GM23248 (cell line): ENCODE measurements at regions not wholly inside any gene's neighbourhood (a gene's known extent, or its start where the extent isn't known, plus 50 kb on each side); places are given as distances from the start of the nearest gene placed in this dataset.

Experiments
- DNase-seq: peaks from one replicate; pipeline ENCODE4 v3.0.0-alpha.2; 2015
- H2AFZ ChIP-seq: fragments of 200-600 bp; sonication (generic); 2 replicates; pipeline ENCODE4 v1.6.1; 2016; ENCODE audit warnings: antibody characterized with exemption
- H3F3A ChIP-seq: fragments of 200-600 bp; sonication (generic); 2 replicates; pipeline ENCODE4 v1.6.1; 2016; ENCODE audit warnings: mild to moderate bottlenecking, antibody characterized with exemption, mixed run types; ENCODE audit not compliant: insufficient read depth
- H3K27ac ChIP-seq: fragments of 200-600 bp; sonication (generic); 2 replicates; pipeline ENCODE4 v1.5.1; 2016; ENCODE audit warnings: mild to moderate bottlenecking
- H3K27me3 ChIP-seq: fragments of 200-600 bp; sonication (generic); replicated peaks from 2 replicates; pipeline ENCODE4 v1.6.1; 2016; ENCODE audit warnings: mild to moderate bottlenecking; ENCODE audit not compliant: insufficient read depth
- H3K36me3 ChIP-seq: fragments of 200-600 bp; sonication (generic); 2 replicates; pipeline ENCODE4 v1.6.1; 2016; ENCODE audit warnings: low read depth, mild to moderate bottlenecking
- H3K4me1 ChIP-seq: fragments of 200-600 bp; sonication (generic); 2 replicates; pipeline ENCODE4 v1.6.1; 2016; ENCODE audit warnings: mild to moderate bottlenecking; ENCODE audit not compliant: insufficient read depth
- H3K4me2 ChIP-seq: fragments of 200-600 bp; sonication (generic); one replicate; pipeline ENCODE4 v1.6.1; 2016; ENCODE audit warnings: mild to moderate bottlenecking; ENCODE audit not compliant: unreplicated experiment
- H3K4me3 ChIP-seq: fragments of 200-600 bp; sonication (generic); 2 replicates; pipeline ENCODE4 v1.5.1; 2016; ENCODE audit warnings: mild to moderate bottlenecking
- H3K79me2 ChIP-seq: fragments of 200-600 bp; sonication (generic); 2 replicates; pipeline ENCODE4 v1.6.1; 2016; ENCODE audit warnings: mild to moderate bottlenecking; ENCODE audit not compliant: insufficient read depth
- H3K9ac ChIP-seq: fragments of 200-600 bp; sonication (generic); 2 replicates; pipeline ENCODE4 v1.6.1; 2016; ENCODE audit warnings: mild to moderate bottlenecking
- H3K9me2 ChIP-seq: fragments of 200-600 bp; sonication (generic); 2 replicates; pipeline ENCODE4 v1.6.1; 2016; ENCODE audit warnings: mixed run types, mild to moderate bottlenecking, moderate library complexity; ENCODE audit not compliant: insufficient read depth
- H3K9me3 ChIP-seq: fragments of 200-600 bp; sonication (generic); one replicate; pipeline ENCODE4 v1.6.1; 2017; ENCODE audit warnings: low read depth
- H4K20me1 ChIP-seq: fragments of 200-600 bp; sonication (generic); 2 replicates; pipeline ENCODE4 v1.6.0; 2016; ENCODE audit not compliant: insufficient read depth
- EZH2 ChIP-seq: fragments of 200-600 bp; sonication (generic); IDR thresholded peaks from 2 replicates; pipeline ENCODE4 v1.6.1; 2018; ENCODE audit warnings: antibody characterized with exemption, mild to moderate bottlenecking; ENCODE audit not compliant: insufficient read depth, poor library complexity, severe bottlenecking
- EZH2phosphoT487 ChIP-seq: fragments of 200-600 bp; sonication (generic); IDR thresholded peaks from 2 replicates; pipeline ENCODE4 v1.6.1; 2018; ENCODE audit warnings: antibody characterized with exemption, moderate library complexity, mild to moderate bottlenecking, low read depth; ENCODE audit not compliant: insufficient read depth
- WGBS, 2 experiments: methylation state at CpG; one replicate each; pipeline ENCODE4 v1.1.6; 2015 to 2017; ENCODE audit warnings: low lambda C conversion rate in 2 of 2, low coverage in 1 of 2; ENCODE audit errors: missing lambda C conversion rate in 2 of 2; 5-methylcytosine and 5-hydroxymethylcytosine counted together
- in situ Hi-C: fragments of 300-500 bp; cut with MboI; formaldehyde crosslinking; loops from 2 replicates; pipeline ENCODE4 v1.15.0; 2020

DNA sequence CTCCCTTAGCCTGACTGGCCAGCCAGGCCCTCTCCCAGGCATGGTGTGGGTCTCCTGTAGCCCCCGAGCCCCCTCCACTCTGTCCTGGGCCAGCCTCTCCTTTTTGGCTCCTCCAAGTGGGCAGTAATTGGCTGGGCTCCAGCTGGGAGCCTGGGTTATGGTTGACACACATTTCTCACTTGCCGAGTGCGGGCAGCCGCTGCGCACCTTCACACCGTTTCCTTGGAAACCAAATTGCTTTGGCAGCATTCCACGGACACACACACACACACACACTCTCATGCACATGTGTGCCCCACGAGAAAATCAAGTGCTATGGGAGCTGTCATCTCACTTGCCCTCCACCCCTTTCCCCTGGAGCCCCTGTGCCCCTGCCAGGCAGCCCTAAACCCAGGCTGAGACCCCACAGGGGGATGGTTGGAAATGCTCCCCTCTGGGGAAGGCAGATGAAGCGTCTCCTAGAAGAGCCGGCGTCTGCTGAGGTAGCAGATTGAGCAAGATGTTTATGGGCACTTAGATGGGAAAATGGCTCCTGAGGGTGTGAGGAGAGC is 402.7 kb upstream of the TNRC6C start:
- Histone ChIP-seq H3K9me3 (no peaks in the 10 kb centered on the region), H4K20me1 (no peaks in the 10 kb centered on the region), H3K27me3 (peaks cover 46% of the 10 kb centered on the region), H3K36me3 (no peaks in the 10 kb centered on the region), H3K79me2 (no peaks in the 10 kb centered on the region), H3K9ac (no peak overlapping the region), H2AFZ (no peak overlapping the region), H3K9me2 (no peaks in the 10 kb centered on the region), H3K27ac (no peak overlapping the region), H3K4me1 (no peaks in the 10 kb centered on the region), H3F3A (no peaks in the 10 kb centered on the region), H3K4me2 (no peak overlapping the region), H3K4me3 (no peak overlapping the region)
- DNase-seq, result no peak
- TF ChIP-seq EZH2 (no peak), EZH2phosphoT487 (no peak)
- in situ Hi-C loops, result no loop called here
- 32 to 39% methylated on average over 10 to 11 of the region's 11 CpGs for WGBS, 2 experiments

DNA sequence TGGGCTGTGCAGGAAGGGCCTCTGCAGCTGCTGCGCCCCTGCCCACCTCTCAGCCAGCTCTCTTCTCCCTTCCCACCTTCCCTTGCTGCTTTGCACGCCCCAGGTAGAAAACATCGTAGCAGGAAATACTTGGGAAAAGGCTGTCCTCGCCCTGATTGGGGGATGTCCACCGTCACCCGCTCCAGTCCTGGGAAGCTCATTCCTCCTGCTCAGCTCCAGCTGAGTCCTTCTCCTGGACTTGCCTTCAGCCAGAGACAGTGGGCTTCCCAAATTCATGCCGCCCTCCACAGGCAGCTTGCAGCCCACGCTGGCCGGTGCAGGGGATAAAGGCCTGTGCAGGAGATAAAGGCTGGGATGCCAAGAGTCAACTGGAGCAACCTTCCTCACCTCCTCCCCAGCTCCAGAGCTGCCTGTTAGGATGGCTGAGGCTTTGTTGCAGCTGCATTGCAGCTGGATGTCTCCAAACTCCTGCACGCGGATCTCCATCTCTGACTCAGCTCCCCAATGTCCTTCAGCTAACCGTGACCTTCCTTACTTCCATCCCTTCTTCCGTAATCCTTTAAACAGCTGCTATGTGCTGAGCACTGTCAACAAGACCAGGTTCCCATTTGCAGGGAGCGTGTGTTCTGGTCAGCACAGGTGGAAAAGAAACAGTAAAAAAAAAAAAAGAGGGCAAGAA is 402.0 kb upstream of the TNRC6C start:
- no peak for DNase-seq
- no peaks in the 10 kb centered on the region for H3F3A ChIP-seq
- H3K79me2 ChIP-seq, result no peaks in the 10 kb centered on the region
- TF ChIP-seq EZH2phosphoT487 (no peak), EZH2 (no peak)
- no peak overlapping the region for H2AFZ ChIP-seq
- 46 to 47% methylated on average over 14 of the region's 14 CpGs for WGBS, 2 experiments
- no peaks in the 10 kb centered on the region for H4K20me1 ChIP-seq
- H3K27ac ChIP-seq, result no peak overlapping the region
- in situ Hi-C loops, result no loop called here
- no peaks in the 10 kb centered on the region for H3K36me3 ChIP-seq
- H3K4me3 ChIP-seq, result no peak overlapping the region
- peaks cover 41% of the 10 kb centered on the region for H3K27me3 ChIP-seq
- no peaks in the 10 kb centered on the region for H3K4me1 ChIP-seq
- H3K9me3 ChIP-seq, result no peaks in the 10 kb centered on the region
- H3K4me2 ChIP-seq, result no peak overlapping the region
- no peaks in the 10 kb centered on the region for H3K9me2 ChIP-seq
- H3K9ac ChIP-seq, result no peak overlapping the region

DNA sequence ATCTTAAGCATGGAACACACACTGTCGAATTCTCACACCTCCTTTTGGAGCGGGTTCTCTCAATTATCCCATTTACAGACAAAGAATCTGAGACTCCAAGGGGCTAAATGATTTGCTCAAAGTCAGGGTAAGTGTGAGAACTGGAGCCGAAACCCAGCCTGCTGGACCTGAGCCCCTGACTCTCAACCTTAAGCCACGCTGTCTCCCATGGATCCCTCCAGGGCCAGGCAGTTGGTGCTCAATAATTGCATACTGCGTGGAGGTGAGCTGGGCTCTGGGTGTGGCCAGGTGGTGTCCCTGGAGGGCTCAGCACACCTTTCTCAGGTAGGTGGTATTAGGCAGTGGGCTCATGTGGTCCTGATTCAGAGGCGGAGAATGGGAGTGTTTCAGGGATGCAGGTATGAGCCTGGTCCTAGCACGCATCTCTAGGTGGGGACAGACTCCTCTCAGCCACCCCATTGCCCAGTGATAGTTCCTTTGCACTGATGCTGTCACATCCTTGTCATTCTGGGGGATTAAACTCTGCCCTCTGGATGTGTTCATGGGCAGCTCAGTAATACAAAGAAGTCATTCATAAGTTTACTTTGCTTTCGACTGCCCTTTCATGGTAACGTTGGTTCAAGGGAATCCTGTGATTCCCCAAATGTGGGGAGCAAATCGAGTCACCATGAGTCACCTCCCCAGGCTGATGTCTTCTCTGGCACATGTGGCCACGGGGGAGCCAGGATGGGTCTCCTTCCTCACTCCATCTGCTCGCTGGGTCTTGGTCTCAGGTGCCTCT is 399.5 kb upstream of the TNRC6C start:
- H3K9ac ChIP-seq, result no peak overlapping the region
- H3K4me1 ChIP-seq, result no peaks in the 10 kb centered on the region
- DNase-seq, result no peak
- no peak overlapping the region for H3K4me3 ChIP-seq
- no peak overlapping the region for H2AFZ ChIP-seq
- no peaks in the 10 kb centered on the region for H3K9me3 ChIP-seq
- TF ChIP-seq EZH2 (no peak), EZH2phosphoT487 (no peak)
- H3F3A ChIP-seq, result no peaks in the 10 kb centered on the region
- in situ Hi-C loops, result no loop called here
- H3K79me2 ChIP-seq, result no peaks in the 10 kb centered on the region
- no peaks in the 10 kb centered on the region for H3K36me3 ChIP-seq
- H3K4me2 ChIP-seq, result no peak overlapping the region
- no peaks in the 10 kb centered on the region for H4K20me1 ChIP-seq
- WGBS, 2 experiments, result 80 to 81% methylated on average over 12 of the region's 12 CpGs
- H3K9me2 ChIP-seq, result no peaks in the 10 kb centered on the region
- no peak overlapping the region for H3K27ac ChIP-seq
- H3K27me3 ChIP-seq, result peaks cover 43% of the 10 kb centered on the region

DNA sequence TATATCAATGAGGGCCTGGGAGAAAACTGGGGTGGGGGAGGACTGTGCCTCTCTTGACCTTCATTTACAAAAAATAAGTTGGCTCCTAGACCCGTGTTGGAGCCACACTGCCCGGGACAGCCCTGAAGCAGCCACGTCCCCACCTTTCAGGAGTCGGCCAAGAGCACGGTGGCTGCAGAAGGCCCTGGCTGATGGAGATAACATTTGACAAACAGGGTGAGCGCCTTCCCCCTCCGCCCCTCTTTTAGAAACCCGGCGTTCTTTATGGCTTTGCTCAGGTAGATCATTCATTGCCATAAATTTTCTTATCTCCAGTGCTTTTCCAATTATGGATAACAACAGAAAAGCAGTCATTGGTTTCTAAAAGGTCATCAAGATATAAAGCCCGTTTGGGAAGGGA is 398.1 kb upstream of the TNRC6C start:
- H3F3A ChIP-seq, result no peaks in the 10 kb centered on the region
- H3K9ac ChIP-seq, result no peak overlapping the region
- H3K36me3 ChIP-seq, result no peaks in the 10 kb centered on the region
- H3K4me1 ChIP-seq, result no peaks in the 10 kb centered on the region
- no peak overlapping the region for H2AFZ ChIP-seq
- no peak for DNase-seq
- H3K27ac ChIP-seq, result no peak overlapping the region
- H3K9me3 ChIP-seq, result no peaks in the 10 kb centered on the region
- WGBS, 2 experiments, result 68 to 72% methylated on average over 10 of the region's 10 CpGs
- H3K4me2 ChIP-seq, result no peak overlapping the region
- H3K4me3 ChIP-seq, result no peak overlapping the region
- TF ChIP-seq EZH2, result no peak
- no peak for TF ChIP-seq EZH2phosphoT487
- peaks cover 43% of the 10 kb centered on the region for H3K27me3 ChIP-seq
- H3K9me2 ChIP-seq, result no peaks in the 10 kb centered on the region
- no peaks in the 10 kb centered on the region for H3K79me2 ChIP-seq
- H4K20me1 ChIP-seq, result no peaks in the 10 kb centered on the region
- in situ Hi-C loops, result no loop called here
